ENCODE measurements at regions not wholly inside any gene's neighbourhood (a gene's known extent, or its start where the extent isn't known, plus 50 kb on each side); places are given as distances from the start of the nearest gene placed in this dataset.

GRCh38 chr6:40719671-40720374 lies 132.7 kb upstream of the LRFN2 start:
- no peak for DNase-seq (ENCODE audit: low spot score)
- H3K4me3 ChIP-seq, result peak overlapping the region; percentile 51
- TF ChIP-seq, protein P1, sequence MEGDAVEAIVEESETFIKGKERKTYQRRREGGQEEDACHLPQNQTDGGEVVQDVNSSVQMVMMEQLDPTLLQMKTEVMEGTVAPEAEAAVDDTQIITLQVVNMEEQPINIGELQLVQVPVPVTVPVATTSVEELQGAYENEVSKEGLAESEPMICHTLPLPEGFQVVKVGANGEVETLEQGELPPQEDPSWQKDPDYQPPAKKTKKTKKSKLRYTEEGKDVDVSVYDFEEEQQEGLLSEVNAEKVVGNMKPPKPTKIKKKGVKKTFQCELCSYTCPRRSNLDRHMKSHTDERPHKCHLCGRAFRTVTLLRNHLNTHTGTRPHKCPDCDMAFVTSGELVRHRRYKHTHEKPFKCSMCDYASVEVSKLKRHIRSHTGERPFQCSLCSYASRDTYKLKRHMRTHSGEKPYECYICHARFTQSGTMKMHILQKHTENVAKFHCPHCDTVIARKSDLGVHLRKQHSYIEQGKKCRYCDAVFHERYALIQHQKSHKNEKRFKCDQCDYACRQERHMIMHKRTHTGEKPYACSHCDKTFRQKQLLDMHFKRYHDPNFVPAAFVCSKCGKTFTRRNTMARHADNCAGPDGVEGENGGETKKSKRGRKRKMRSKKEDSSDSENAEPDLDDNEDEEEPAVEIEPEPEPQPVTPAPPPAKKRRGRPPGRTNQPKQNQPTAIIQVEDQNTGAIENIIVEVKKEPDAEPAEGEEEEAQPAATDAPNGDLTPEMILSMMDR (IDR thresholded peaks at IDR 0.05), result no peak
- no peak overlapping the region for H3K27ac ChIP-seq

DNA sequence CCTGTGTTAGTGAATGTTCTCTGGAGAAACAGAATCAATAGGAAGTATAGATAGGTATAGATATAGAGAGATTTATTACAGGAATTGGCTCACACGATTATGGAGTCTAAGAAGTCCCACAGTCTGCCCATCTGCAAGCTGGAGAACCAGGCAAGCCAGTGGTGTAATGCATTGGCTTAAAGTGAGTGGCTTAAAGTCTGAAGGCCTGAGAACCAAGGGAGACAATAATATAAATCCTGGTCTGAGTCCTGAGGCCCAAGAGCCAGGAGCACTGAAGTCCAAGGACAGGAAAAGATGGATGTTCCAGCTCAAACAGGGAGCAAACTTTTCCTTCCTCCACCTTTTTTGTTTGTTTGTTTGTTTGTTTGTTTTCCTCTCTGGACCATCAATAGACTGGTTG lies 131.2 kb upstream of the LRFN2 start:
- DNase-seq (ENCODE audit: low spot score), result no peak
- TF ChIP-seq, protein P1 (IDR thresholded peaks at IDR 0.05), result no peak
- Histone ChIP-seq H3K27ac (no peak overlapping the region), H3K4me3 (no peak overlapping the region)

GRCh38 chr6:40717411-40718057 lies 130.4 kb upstream of the LRFN2 start:
- Histone ChIP-seq H3K4me3 (no peak overlapping the region), H3K27ac (no peak overlapping the region)
- TF ChIP-seq, protein P1 (IDR thresholded peaks at IDR 0.05), result no peak
- DNase-seq (ENCODE audit: low spot score), result no peak

DNA sequence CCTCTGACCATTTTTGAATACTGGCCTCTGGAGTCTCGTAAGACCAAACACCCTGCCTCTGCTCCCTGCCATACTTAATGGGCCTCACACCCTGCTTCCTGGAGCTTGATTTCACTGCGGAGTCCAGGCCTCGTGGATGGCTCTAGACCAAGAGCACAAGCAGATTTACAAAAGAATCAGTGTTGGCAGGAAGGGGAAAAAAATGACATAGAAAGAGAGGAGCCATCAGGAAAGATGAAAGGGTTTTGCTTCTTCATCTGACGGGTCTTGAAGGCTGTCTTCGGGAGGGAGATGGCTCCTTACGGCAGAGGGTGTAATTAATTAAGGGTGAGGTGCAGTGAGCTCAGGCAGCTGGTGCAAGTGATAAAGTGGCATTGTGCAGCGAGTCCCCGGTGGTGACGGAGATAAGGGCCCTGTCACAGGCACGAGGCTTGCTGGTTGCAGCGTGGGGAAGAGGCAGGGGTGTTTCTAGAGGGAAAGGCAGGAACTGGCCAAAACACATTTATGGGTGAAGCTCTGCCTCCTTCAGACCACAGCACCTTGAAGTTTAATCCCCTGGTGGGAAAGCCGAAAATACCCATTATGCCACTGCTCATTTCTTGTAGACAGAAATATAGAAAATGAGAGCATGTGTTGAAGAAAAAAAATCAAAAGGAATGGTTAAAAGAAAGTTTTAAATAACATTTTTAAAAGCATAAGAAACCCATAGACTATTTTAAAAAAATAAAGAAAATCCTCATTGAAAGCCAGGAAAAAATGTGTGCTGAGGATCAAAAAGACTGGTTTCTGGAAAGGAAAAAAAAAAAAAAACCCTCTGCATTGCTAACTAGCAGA lies 128.6 kb upstream of the LRFN2 start:
- no peak overlapping the region for H3K27ac ChIP-seq

DNA sequence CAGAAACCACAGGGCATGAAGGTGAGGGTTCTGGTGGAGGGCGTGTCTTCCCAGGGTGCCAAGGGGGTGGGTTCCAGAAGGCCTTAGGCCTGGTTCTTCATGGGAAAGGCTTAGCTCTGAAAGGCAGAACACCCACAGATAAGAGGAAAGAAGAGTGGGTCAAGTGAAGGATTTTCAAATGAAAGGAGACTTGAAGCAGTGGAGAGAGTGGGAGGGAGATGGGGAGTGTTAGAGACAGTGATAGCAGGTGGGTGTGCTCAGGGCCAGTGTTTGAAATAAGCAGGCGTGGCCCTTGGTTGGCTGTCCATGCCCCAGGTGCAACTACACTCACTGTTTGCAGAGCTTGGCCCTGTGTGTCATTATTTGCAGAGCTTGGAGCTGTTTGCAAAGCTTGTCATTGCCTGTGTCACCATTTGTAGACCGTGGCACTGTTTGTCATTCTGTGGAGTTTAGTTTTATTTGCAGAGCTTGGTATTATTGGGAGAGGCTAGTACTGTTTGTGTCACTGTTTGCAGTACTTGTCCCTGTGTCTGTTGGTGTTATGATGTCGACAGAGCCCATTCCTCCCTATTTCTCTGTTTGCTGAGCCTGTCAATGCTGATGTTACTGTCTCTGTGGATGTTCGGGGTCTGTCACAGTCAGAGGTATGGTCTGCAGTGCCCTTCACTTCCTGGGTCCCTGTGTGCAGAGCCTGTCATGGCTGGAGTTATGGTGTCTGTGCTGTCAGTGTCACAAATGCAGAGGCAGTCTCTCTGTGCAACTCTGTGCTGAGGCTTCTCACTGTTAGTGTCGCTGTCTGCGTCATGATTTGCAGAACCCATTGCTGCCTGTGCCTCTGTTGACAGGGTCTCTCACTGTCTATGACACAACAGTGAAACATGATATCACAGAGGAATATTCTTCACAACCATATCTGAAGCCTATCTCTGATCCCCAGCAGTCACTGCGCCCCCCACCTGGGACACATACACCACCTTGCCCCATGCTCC lies 127.7 kb upstream of the LRFN2 start:
- H3K27ac ChIP-seq, result no peak overlapping the region
- no peak for DNase-seq (ENCODE audit: low spot score)
- TF ChIP-seq, protein P1 (IDR thresholded peaks at IDR 0.05), result no peak
- H3K4me3 ChIP-seq, result no peak overlapping the region

More for the DNA sequence above, 128.6 kb upstream of the LRFN2 start:
- no peak for DNase-seq (ENCODE audit: low spot score)
- TF ChIP-seq, protein P1 (IDR thresholded peaks at IDR 0.05), result no peak
- no peak overlapping the region for H3K4me3 ChIP-seq

GRCh38 chr6:40714143-40714542 lies 127.0 kb upstream of the LRFN2 start:
- TF ChIP-seq, protein P1 (IDR thresholded peaks at IDR 0.05), result no peak
- H3K4me3 ChIP-seq, result no peak overlapping the region
- DNase-seq (ENCODE audit: low spot score), result no peak
- H3K27ac ChIP-seq, result no peak overlapping the region

Measured in coronary artery (tissue), 2 donors.